CD4-positive, alpha-beta memory T cell (primary cell): ENCODE measurements at regions not wholly inside any gene's neighbourhood (a gene's known extent, or its start where the extent isn't known, plus 50 kb on each side); places are given as distances from the start of the nearest gene placed in this dataset.
"Not testable (repeated sequence)": the region's sequence is repeated elsewhere in the genome, so short reads cannot be mapped to it uniquely, and the experiment has no call there.

Source experiments
- CTCF ChIA-PET: fragments of 350-600 bp; sonication (Branson Sonifier 250); formaldehyde crosslinking; loops from one replicate; lab custom pipeline; 2021; ENCODE audit warnings: inconsistent platforms; ENCODE audit not compliant: partially characterized antibody; lab: Charles Lee
- POLR2A ChIA-PET: fragments of 350-600 bp; sonication (Branson Sonifier 250); formaldehyde crosslinking; loops from one replicate; lab custom pipeline; 2021; ENCODE audit not compliant: partially characterized antibody; lab: Charles Lee
- DNase-seq, 5 donors: peaks; one replicate each; pipeline versions ENCODE4 v3.0.0 to v3.0.0-alpha.2; 2020 to 2022; ENCODE audit warnings: mixed read lengths in 1 of 5
- H3K27ac ChIP-seq: one replicate; pipeline ENCODE4 v1.7.0; 2013; ENCODE audit warnings: low read depth, low read length
- H3K27me3 ChIP-seq: 2 replicates; pipeline ENCODE4 v1.7.0; 2013; ENCODE audit warnings: mild to moderate bottlenecking, low read length, moderate library complexity; ENCODE audit not compliant: insufficient read depth
- H3K36me3 ChIP-seq: 2 replicates; pipeline ENCODE4 v1.7.0; 2013; ENCODE audit warnings: mild to moderate bottlenecking, low read length, moderate library complexity; ENCODE audit not compliant: insufficient read depth
- H3K4me1 ChIP-seq: 2 replicates; pipeline ENCODE4 v1.7.0; 2013; ENCODE audit warnings: mild to moderate bottlenecking, low read length, moderate library complexity; ENCODE audit not compliant: insufficient read depth
- H3K4me3 ChIP-seq, 2 donors: one replicate each; pipeline ENCODE4 v1.7.0; 2013; ENCODE audit warnings: low read length in 2 of 2, mild to moderate bottlenecking in 1 of 2
- H3K9me3 ChIP-seq, 2 donors: one replicate each; pipeline ENCODE4 v1.7.0; 2013; ENCODE audit warnings: low read length in 2 of 2, control low read depth in 1 of 2; ENCODE audit not compliant: control insufficient read depth in 1 of 2
- H3K27ac Mint-ChIP-seq, 7 donors: one replicate each; pipeline ENCODE4 v1.8.0; 2020 to 2021; ENCODE audit warnings: mixed read lengths in 7 of 7, mild to moderate bottlenecking in 6 of 7, inconsistent platforms in 3 of 7, moderate library complexity in 3 of 7
- H3K27me3 Mint-ChIP-seq, 2 donors: one replicate each; pipeline ENCODE4 v1.8.0; 2020 to 2021; ENCODE audit warnings: mixed read lengths in 2 of 2
- H3K36me3 Mint-ChIP-seq, 2 donors: one replicate each; pipeline ENCODE4 v1.8.0; 2020 to 2021; ENCODE audit warnings: mixed read lengths in 2 of 2, inconsistent platforms in 1 of 2, mild to moderate bottlenecking in 1 of 2
- H3K4me1 Mint-ChIP-seq, 4 donors: one replicate each; pipeline ENCODE4 v1.8.0; 2020 to 2021; ENCODE audit warnings: mixed read lengths in 4 of 4, mild to moderate bottlenecking in 1 of 4
- H3K4me3 Mint-ChIP-seq, 8 donors: one replicate each; pipeline ENCODE4 v1.8.0; 2020 to 2021; ENCODE audit warnings: mixed read lengths in 8 of 8, mild to moderate bottlenecking in 7 of 8, moderate library complexity in 6 of 8, inconsistent platforms in 3 of 8
- H3K9me3 Mint-ChIP-seq, 8 donors: one replicate each; pipeline ENCODE4 v1.8.0; 2020 to 2021; ENCODE audit warnings: mixed read lengths in 8 of 8, mild to moderate bottlenecking in 5 of 8, inconsistent platforms in 3 of 8, moderate library complexity in 1 of 8
- intact Hi-C: fragments of 100-400 bp; cut with micrococcal nuclease; formaldehyde crosslinking; loops from one replicate; pipeline ENCODE4 v1.15.1; 2023

DNA sequence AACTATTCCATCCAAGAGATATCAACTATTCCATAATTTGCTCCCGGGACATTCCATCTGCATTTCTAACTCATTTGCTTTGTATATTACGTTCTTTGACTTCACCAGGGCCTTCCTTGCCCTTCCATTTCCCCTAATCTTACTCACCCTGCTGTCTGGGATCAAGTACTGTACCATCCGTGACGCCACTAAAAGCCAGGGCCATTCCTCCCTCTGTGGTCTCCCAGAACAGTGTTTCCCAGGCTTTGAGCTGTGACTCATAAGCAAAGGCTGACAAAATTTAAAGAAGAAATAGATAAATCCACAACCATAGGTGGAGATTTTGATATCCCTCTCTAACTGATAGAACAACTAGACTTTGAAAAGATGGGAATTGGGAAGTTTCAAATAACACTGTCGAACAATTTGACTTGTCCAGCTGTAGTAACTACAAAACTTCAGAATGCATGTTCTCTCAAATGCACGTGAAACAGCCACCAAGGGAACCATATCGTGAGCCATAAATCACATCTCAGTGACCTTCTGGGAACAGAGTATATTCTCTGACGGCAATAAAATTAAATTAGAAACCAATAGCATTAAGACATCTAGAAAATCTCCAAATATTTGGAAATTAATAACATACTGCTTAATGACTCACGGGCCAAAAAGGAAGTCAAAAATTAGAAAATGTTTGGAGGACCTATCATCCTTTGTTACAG lies 501.0 kb downstream of the SETD4 start:
- POLR2A ChIA-PET = no interaction called here
- no peaks in the 10 kb centered on the region for H3K9me3 Mint-ChIP-seq

DNA sequence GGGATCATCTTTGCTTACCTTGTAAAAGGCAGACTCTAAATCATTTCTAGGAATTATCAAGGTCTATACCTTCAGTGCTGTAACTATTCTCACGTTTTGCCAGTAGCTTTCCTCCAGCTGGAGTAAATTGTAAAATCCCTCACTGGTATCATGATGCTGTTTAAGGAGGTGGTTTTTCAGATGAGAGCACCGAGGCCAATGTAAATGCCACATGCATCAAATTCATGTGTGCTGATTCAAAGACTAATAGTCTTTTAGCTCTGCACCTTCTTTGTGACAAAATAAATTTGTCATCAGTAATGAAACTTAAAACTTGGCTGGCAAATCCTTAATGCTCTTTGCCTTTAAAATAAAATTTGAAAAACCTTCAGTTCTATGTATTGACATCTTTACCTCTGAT lies 503.8 kb downstream of the SETD4 start:
- Mint-ChIP-seq H3K36me3 (no peaks in the 10 kb centered on the region), H3K4me1 (no peaks in the 10 kb centered on the region), H3K9me3 (no peaks in the 10 kb centered on the region), H3K27me3 (peaks cover 14 to 23% of the 10 kb centered on the region in 2 donors), H3K27ac (no peak overlapping the region), H3K4me3 (no peak overlapping the region)
- ChIA-PET CTCF (no interaction called here), POLR2A (no interaction called here)
- no peaks in the 10 kb centered on the region for H3K36me3 ChIP-seq
- intact Hi-C loops = no loop called here
- no peaks in the 10 kb centered on the region for H3K4me1 ChIP-seq
- H3K9me3 ChIP-seq = no peaks in the 10 kb centered on the region
- no peak overlapping the region for H3K27ac ChIP-seq
- H3K27me3 ChIP-seq = no peaks in the 10 kb centered on the region
- no peak overlapping the region for H3K4me3 ChIP-seq
- no peak for DNase-seq

More for the DNA sequence above, 501.0 kb downstream of the SETD4 start:
- Histone ChIP-seq H3K36me3 (no peaks in the 10 kb centered on the region), H3K27ac (no peak overlapping the region), H3K27me3 (peaks cover 3% of the 10 kb centered on the region), H3K4me1 (no peaks in the 10 kb centered on the region), H3K4me3 (no peak overlapping the region), H3K9me3 (no peaks in the 10 kb centered on the region)
- Mint-ChIP-seq H3K27ac (no peak overlapping the region), H3K36me3 (no peaks in the 10 kb centered on the region), H3K4me1 (no peaks in the 10 kb centered on the region), H3K4me3 (no peak overlapping the region), H3K27me3 (peaks cover 18% of the 10 kb centered on the region in 2 donors)
- intact Hi-C loops = no loop called here
- DNase-seq = peak in 1 of 5 donors; percentile 21
- CTCF ChIA-PET = no interaction called here

DNA sequence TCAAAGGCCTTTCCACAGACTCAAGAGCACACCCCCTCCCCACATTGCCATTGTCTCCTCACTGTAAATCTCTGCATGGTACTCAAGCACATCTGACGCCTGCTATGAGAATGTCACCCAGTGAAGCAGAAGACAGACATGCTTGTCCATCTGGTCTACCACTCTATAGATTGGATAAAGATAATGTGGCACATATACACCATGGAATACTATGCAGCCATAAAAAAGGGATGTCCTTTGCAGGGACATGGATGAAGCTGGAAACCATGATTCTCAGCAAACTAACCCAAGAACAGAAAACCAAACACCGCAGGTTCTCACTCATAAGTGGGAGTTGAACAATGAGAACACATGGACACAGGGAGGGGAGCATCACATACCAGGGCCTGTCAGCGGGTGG lies 503.4 kb upstream of the RUNX1 start:
- H3K4me1 ChIP-seq, H3K4me3 Mint-ChIP-seq, DNase-seq, H3K27me3 ChIP-seq, H3K9me3 ChIP-seq, H3K4me1 Mint-ChIP-seq, H3K27ac Mint-ChIP-seq, CTCF ChIA-PET, H3K9me3 Mint-ChIP-seq, H3K4me3 ChIP-seq, intact Hi-C loops, H3K27ac ChIP-seq, H3K36me3 Mint-ChIP-seq, POLR2A ChIA-PET, H3K36me3 ChIP-seq: not testable (repeated sequence)
- peaks cover 5 to 14% of the 10 kb centered on the region in 2 donors for H3K27me3 Mint-ChIP-seq

DNA sequence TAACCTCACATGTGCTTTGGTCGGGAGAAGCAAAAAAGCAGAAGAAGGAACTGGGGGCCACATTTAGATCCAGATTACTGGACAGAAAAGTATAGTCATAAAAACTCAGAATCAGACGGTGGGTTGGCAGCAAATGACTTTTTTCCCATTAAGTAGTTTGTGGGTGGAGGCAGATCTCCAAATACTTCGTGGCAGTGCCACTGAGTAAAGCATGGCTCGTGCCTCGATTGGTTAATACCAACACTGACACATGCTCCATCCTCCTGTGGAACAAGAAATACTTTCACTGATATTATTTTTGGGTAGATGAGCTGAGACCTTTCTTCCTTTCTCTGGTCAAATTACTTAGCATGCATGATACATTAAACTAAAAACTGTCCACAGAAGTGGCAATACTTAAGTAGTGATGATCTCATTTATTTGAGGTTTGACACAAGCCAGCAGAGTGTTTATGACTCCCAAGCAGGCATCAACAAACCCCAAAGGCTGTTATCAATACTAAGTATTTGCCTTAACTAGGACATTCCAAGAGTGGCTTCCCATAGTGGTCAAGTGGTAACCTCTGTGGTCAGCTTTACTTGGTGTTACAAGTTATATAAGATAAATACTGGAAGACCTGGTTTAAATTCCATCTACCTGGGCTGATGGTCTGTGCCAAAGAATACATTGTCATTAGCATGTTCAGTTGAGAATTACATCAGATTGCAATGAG lies 500.0 kb upstream of the RUNX1 start:
- Mint-ChIP-seq H3K4me1 (no peaks in the 10 kb centered on the region), H3K9me3 (peaks cover 0 to 3% (median 0%) of the 10 kb centered on the region in 8 donors), H3K27me3 (peaks cover 10 to 11% of the 10 kb centered on the region in 2 donors), H3K27ac (no peak overlapping the region), H3K36me3 (no peaks in the 10 kb centered on the region), H3K4me3 (no peak overlapping the region)
- DNase-seq = no peak
- POLR2A ChIA-PET = no interaction called here
- intact Hi-C loops = no loop called here
- CTCF ChIA-PET = no interaction called here
- Histone ChIP-seq H3K4me1 (no peaks in the 10 kb centered on the region), H3K27me3 (no peaks in the 10 kb centered on the region), H3K27ac (no peak overlapping the region), H3K36me3 (no peaks in the 10 kb centered on the region), H3K9me3 (no peaks in the 10 kb centered on the region), H3K4me3 (no peak overlapping the region)

DNA sequence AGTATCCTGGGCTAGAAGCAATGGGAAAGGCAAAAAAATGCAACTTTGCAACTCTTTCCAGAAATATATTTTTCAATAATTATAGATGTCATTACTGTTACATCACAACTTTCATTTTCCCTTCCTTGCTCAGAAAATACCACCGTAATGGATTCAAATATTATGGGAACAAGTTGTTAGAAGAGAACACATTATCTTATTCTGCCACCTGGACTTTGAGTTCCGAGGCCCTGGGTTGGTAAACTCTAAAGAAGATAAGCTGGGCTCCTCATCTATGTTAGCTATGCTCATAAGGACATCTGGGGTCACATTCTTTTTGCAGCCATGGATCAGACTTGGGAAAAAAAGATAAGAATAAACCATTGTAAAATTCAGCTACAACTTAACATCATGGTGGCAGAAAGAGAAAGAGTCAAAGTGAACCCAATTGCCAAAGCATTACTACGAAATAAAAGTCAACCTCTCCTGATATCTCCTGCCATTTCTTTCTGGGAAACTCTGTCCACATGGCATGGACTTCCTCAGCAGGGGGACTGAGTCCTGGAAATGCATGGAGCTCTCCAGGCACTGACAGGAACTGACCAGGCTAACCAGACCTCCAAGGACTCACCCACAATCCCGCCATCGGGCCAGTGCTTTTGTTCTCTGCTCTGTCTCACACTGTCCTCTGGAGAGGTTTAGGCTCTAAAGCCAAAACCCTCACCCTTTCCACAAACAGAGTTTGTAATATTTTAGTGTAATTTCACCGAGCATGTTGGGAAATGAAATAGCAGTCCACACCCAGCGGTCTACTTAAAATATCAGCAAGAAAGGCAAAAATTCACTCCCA lies 499.1 kb upstream of the RUNX1 start:
- ChIA-PET POLR2A (no interaction called here), CTCF (no interaction called here)
- intact Hi-C loops = no loop called here
- H3K9me3 ChIP-seq = no peaks in the 10 kb centered on the region
- H3K27ac ChIP-seq = no peak overlapping the region
- H3K4me1 Mint-ChIP-seq = no peaks in the 10 kb centered on the region
- no peaks in the 10 kb centered on the region for H3K4me1 ChIP-seq
- H3K27ac Mint-ChIP-seq = no peak overlapping the region
- no peak overlapping the region for H3K4me3 Mint-ChIP-seq
- H3K27me3 ChIP-seq = no peaks in the 10 kb centered on the region
- H3K4me3 ChIP-seq = no peak overlapping the region
- peaks cover 14 to 16% of the 10 kb centered on the region in 2 donors for H3K27me3 Mint-ChIP-seq
- no peak for DNase-seq
- H3K36me3 Mint-ChIP-seq = no peaks in the 10 kb centered on the region
- H3K9me3 Mint-ChIP-seq = peaks cover 0 to 3% (median 0%) of the 10 kb centered on the region in 8 donors
- no peaks in the 10 kb centered on the region for H3K36me3 ChIP-seq

DNA sequence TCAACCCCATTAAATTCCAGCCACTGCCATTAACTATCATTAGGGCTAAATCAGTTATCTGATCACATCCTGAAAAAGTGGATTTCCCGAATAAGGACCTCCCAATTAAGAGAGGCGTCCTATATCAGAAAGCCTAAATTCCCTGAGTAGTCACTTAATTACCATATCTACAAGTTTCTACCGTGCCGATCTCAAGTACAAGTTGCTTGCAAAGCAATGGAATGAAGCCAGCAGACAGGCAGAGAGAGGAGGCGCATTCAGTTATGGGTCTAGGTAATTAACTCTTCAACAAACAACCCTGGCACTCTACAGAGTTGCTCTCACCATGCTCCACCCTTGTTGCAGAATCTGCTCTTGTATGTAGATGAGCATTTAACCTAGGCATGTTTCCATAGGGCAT lies 494.6 kb upstream of the RUNX1 start:
- Mint-ChIP-seq H3K9me3 (peaks cover 0 to 3% (median 0%) of the 10 kb centered on the region in 8 donors), H3K27me3 (peaks cover 11 to 22% of the 10 kb centered on the region in 2 donors), H3K27ac (no peak overlapping the region), H3K4me1 (no peaks in the 10 kb centered on the region), H3K36me3 (no peaks in the 10 kb centered on the region), H3K4me3 (no peak overlapping the region)
- no peaks in the 10 kb centered on the region for H3K4me1 ChIP-seq
- intact Hi-C loops = no loop called here
- H3K27me3 ChIP-seq = no peaks in the 10 kb centered on the region
- no peak for DNase-seq
- no peak overlapping the region for H3K4me3 ChIP-seq
- H3K36me3 ChIP-seq = no peaks in the 10 kb centered on the region
- H3K27ac ChIP-seq = no peak overlapping the region
- H3K9me3 ChIP-seq = no peaks in the 10 kb centered on the region
- CTCF ChIA-PET = no interaction called here
- POLR2A ChIA-PET = no interaction called here

DNA sequence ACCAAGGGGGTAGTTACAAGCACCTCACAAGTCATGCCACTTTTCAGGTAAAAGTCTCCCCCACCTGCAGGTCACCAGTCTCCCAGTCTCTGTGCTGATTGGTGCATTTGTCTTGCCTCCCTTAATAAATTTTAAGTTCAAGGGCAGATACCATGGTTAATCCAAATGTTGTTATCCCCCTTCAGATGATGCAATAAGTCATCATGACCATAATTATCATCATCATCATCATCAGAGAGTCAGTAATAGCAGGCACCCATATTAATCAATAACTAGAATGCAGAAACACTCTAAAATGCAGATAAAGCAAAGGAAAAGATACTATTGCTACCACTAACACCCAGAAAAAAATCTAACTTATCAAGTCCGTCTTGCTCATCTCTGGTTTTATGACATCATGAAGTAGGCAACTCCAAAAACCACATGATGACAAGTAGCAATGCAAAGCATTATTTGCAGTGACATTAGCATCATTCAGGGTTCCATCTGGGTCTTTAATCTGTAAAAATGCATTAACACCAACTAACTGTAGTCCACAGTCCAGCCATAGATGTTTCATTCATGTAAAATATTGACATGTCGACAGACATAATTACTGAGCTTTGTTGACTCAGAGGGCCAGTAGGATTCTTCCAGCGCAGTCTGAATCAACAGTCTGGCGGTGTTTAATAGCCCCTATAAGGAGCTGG lies 492.0 kb upstream of the RUNX1 start:
- H3K4me1 ChIP-seq = no peaks in the 10 kb centered on the region
- Mint-ChIP-seq H3K36me3 (no peaks in the 10 kb centered on the region), H3K9me3 (peaks cover 0 to 4% (median under 1%) of the 10 kb centered on the region in 8 donors), H3K27ac (no peak overlapping the region), H3K27me3 (peaks cover 10 to 20% of the 10 kb centered on the region in 2 donors), H3K4me1 (no peaks in the 10 kb centered on the region), H3K4me3 (no peak overlapping the region)
- no peak for DNase-seq
- no peaks in the 10 kb centered on the region for H3K27me3 ChIP-seq
- POLR2A ChIA-PET = no interaction called here
- H3K36me3 ChIP-seq = no peaks in the 10 kb centered on the region
- H3K9me3 ChIP-seq = no peaks in the 10 kb centered on the region
- no peak overlapping the region for H3K4me3 ChIP-seq
- intact Hi-C loops = no loop called here
- H3K27ac ChIP-seq = no peak overlapping the region
- CTCF ChIA-PET = interaction anchor here (0.6 kb wide), 1 partner anchor 256 kb away, joined by 4 read pairs; no protein-coding TSS in a partner anchor
